NB4 (cell line): ENCODE measurements at regions not wholly inside any gene's neighbourhood (a gene's known extent, or its start where the extent isn't known, plus 50 kb on each side); places are given as distances from the start of the nearest gene placed in this dataset.

Experiments used
- TF ChIP-seq, protein P1 (sequence below): IDR thresholded peaks from 2 replicates; pipeline ENCODE4 v1.6.1; 2011; ENCODE audit warnings: low read depth, low read length
- TF ChIP-seq, protein P2 (sequence below): IDR thresholded peaks from one replicate; pipeline ENCODE4 v1.5.1; 2012; ENCODE audit warnings: low read depth, low read length

DNA sequence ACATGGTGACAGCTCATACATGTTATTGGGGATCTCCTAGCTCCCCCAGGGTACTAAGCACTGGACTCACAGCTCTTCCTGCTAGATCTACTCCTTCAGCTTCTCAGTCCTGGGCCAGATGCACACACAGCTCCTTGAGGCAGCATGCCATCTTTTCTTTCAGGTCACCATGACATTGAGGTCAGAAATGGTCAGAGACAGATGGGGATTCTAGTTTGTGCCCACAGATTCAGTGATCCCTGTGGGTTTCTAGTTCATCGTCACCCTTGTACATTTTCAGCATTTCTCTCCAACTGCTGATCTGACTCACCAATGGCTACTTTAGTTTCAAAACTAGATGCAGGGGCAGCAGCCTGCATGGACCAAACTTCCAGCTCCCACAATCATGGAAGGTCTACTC, 560.7 kb upstream of the PSMD7 start:
- TF ChIP-seq, protein P1, sequence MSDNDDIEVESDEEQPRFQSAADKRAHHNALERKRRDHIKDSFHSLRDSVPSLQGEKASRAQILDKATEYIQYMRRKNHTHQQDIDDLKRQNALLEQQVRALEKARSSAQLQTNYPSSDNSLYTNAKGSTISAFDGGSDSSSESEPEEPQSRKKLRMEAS: no peak
- TF ChIP-seq, protein P2, sequence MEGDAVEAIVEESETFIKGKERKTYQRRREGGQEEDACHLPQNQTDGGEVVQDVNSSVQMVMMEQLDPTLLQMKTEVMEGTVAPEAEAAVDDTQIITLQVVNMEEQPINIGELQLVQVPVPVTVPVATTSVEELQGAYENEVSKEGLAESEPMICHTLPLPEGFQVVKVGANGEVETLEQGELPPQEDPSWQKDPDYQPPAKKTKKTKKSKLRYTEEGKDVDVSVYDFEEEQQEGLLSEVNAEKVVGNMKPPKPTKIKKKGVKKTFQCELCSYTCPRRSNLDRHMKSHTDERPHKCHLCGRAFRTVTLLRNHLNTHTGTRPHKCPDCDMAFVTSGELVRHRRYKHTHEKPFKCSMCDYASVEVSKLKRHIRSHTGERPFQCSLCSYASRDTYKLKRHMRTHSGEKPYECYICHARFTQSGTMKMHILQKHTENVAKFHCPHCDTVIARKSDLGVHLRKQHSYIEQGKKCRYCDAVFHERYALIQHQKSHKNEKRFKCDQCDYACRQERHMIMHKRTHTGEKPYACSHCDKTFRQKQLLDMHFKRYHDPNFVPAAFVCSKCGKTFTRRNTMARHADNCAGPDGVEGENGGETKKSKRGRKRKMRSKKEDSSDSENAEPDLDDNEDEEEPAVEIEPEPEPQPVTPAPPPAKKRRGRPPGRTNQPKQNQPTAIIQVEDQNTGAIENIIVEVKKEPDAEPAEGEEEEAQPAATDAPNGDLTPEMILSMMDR: no peak
